Amygdala (tissue), 56 donors: ENCODE measurements at regions not wholly inside any gene's neighbourhood (a gene's known extent, or its start where the extent isn't known, plus 50 kb on each side); places are given as distances from the start of the nearest gene placed in this dataset.
"Not testable (repeated sequence)": the region's sequence is repeated elsewhere in the genome, so short reads cannot be mapped to it uniquely, and the experiment has no call there.

ENCODE experiments used
- DNase-seq, 56 donors: peaks; one replicate each; lab custom pipeline; 2025; lab: John Stamatoyannopoulos, UW

DNA sequence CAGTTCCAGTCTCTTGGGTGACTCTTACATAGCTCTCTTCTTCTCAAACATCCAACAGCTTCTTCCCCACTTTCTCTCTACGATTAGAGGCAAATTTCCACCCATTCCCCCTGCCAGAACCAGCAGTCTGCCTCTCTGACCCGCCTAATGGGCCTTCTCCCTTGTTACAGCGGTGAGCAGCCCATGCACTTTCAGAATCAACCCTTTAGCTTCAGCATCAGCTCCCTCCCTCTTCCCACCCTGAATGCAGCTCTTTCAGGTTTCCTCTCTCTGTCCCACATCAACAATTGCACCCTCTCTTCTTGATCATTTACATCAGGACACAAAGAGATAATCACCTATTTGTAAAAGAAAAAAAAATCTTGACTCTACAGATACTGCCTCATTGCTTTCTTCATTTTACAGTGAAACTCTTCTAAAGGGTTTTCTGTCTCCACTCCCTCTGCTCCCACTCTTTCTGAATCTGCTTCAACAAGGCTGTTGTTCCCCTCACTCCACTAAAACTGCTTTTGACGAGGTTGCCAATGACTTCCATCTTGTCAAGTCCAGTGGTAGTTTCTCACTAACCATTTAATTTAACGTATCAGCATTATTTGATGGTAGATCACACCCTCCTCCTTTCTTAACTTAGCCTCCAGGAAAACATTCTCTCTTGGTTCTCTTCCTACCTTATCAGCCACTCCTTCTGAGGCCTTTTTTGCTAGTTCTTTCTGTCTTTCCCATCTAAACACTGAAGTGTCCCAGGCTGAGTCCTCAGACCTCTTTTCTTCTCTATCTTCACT lies 106.6 kb downstream of the NPY start:
- DNase-seq, result no peak

DNA sequence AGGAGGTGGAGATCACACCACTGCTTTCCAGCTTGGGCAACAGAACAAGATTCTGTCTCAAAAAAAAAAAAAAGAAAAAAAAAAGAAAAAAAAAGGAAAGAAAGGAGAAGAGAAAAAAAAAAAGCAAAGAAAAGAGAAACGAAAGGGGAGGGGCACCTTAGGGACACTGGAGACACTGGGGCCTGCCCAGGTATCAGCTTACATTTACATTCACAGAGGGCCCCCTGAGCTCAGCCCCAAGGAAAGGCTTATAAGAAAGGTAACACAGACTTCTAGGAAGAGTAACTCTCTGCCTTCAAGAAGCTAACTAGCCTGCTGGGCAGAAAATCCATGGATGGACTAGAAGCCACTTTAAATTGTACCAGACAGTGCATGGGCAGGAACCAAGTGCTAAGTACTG lies 108.8 kb downstream of the NPY start:
- DNase-seq, result no peak

DNA sequence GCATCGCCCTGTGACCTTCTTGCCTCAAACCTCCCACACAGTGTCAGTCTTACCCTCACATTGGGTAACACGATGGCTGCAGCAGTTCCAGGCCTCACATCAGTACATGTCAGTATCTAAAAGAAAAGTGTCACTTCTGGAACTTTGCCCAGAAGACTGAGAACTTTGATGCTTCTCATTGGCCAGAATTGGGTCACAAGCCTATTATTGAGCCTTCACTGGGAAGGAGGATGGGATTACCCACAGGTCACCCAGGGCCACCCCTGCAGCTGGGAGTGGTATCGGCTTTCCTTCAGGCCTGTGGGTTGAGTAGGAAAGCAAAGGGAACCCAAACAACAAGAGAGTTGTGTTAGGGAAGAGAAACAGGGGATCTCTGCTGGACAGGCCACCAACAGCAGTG lies 111.5 kb downstream of the NPY start:
- no peak for DNase-seq

DNA sequence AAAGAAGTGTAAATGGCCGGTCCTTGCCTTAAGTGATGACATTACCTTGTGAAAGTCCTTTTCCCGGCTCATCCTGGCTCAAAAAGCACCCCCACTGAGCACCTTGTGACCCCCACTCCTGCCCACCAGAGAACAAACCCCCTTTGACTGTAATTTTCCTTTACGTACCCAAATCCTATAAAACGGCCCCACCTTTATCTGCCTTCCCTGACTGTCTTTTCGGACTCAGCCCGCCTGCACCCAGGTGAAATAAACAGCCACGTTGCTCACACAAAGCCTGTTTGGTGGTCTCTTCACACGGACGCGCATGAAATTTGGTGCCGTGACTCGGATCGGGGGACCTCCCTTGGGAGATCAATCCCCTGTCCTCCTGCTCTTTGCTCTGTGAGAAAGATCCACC lies 112.4 kb downstream of the NPY start:
- not testable (repeated sequence) for DNase-seq

DNA sequence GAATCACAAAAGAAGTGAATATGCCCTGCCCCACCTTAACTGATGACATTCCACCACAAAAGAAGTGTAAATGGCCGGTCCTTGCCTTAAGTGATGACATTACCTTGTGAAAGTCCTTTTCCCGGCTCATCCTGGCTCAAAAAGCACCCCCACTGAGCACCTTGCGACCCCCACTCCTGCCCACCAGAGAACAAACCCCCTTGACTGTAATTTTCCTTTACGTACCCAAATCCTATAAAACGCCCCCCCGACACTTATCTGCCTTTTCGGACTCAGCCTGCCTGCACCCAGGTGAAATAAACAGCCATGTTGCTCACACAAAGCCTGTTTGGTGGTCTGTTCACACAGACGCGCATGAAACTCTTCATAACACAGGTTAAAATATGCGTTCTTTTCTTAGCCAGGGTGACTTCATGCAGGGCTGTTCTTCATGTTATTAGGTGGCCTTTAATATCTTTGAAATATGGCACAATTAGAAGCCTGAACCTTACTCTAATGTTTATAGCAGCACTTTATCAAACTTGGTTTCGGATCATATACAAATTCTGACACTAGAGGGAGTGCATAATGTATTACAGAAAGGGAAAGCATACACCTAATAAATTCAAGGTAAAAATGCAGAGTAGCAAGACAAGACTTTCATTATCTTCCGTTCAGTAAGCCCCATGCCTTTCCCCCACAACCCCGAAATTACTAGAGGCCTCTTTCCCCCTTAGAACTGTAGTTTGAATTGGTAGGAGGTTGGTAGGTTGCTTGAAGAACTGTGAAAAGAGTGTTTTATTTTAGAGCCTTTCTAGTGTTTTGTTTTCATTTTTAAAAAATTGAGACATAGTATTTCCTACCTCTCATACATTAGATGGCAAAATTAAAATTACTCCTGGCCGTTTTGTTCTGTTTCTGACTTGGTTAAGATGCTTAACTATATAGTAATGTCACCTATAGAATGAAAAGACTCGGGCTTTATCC lies 117.9 kb downstream of the NPY start:
- DNase-seq, result no peak

DNA sequence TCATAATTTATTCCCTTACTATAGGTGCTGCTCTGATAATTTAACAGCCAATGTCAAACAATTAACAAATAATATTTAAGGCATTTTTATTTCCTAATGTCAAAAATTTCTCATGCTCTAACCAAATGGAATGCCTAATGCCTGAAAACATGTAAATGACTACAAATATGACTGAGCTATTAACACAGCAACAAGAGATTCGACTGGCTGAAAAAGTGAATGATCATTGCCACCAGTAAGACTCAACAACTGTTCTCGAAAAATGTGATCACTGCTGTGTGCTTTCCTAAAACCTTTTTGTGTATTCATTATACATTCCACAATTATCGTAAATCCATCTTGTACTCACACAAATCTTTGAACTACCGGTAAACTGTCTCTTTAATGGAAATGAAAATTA lies 118.7 kb downstream of the NPY start:
- no peak for DNase-seq

DNA sequence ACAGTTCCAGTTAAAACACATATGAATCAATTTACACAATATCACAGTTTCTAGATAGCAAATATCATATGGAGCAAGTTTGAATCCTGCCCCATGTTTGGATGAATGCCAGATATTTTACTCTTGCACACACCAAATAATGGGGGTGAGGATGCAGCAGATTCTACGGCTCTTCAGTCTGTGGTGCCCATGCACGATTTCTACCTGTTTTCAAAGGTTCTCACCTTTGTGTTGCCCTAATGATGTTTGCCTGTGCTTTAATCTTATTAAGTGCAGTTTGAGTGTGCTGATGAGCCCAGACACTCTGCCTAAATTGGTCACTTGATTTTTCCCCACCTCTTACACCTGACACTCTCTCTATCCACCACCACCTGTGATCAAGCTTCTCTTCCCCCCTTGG lies 119.6 kb downstream of the NPY start:
- no peak for DNase-seq

- DNase-seq, result no peak
These were observed 120.3 kb downstream of the NPY start for GRCh38 chr7:24404315-24404714.

DNA sequence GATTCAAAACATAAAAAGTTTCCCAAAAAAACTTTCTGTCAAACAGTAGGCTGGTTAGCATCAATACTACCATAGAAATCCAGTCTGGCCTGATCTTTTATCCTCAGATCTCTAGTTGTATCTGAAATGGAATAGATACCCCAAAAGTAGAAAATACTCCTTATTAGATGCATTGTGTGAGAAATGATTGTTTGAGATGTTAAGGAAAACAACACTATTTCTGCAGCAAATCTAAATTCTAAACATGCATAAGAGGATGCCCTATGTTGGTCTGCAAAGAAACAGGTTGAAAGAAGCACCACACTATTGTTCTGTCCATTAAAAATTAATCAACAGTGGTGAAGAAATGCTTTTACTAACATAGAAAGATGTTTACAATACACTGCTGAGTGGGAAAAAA lies 121.0 kb downstream of the NPY start:
- DNase-seq, result no peak

- DNase-seq, result no peak
These were observed 122.2 kb downstream of the NPY start for GRCh38 chr7:24406053-24406788.

DNA sequence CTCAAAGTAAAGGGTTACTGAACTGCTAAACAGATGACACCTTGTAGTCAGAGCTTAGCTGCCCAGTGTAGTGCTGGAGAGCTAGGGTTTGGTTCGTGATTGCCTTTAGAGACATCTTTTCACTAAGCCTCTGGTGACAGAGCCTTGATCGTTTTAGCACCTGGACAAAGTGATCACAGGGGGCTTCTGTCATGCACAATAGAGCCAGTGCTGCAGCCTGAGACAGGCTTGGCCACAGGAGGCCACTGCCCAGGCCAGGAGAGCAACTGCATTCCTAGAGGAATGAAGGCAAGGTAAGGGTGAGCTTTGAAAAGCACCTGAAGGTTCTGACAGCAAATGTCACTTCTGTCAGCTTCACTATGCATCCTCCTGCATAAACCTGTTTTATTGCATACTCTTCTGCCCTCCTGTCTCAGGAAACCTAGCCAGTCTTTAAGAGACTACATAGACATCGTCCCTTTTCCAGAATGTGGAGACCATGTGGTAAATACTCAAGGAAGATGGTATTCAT lies 122.9 kb downstream of the NPY start:
- DNase-seq, result no peak

- no peak for DNase-seq
These were observed 124.0 kb downstream of the NPY start for GRCh38 chr7:24407965-24408364.

- DNase-seq, result no peak
These were observed 124.9 kb downstream of the NPY start for GRCh38 chr7:24408798-24409430.

GRCh38 chr7:24409431-24410024 lies 125.5 kb downstream of the NPY start:
- no peak for DNase-seq

DNA sequence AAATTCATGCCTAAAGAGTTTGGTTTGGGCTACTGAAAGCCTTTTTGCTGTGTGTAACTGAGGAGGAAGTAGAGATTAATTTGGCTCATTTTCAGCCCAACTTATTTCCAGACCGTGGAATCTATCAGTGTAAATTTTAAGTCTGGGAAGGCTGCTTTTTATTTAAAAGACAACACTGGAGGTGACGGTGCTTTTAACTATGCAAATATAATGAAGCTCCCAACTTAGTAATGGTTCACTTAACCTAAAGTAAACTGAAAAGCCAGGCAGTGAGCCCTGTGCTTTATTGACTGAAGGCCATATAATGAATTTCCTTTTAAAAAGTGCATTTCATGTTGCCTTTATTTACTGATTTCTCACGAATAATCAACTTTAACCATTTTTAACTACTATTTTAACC lies 127.2 kb downstream of the NPY start:
- DNase-seq, result no peak

- DNase-seq, result no peak
These were observed 133.6 kb downstream of the NPY start for GRCh38 chr7:24417526-24418120.

DNA sequence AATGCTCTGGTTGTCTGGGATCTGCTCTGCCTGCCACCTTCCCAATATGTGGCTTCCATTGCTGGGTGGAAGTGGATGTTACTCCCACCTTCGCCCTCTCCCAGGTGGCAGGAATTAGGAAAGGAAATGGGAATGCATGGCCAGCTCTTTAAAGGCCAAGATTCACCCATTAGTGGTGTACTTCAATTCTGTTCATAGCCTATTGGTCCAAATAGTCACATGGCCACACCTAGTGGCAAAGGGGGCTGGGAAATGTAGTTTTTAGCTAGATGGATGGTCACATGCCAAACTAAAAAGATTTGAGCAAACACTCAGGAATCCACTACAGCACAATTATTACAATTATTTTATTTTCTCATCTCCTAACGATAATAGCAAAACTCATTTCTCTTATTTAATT lies 135.1 kb downstream of the NPY start:
- DNase-seq, result no peak

GRCh38 chr7:24419511-24419910 lies 135.5 kb downstream of the NPY start:
- DNase-seq, result no peak

DNA sequence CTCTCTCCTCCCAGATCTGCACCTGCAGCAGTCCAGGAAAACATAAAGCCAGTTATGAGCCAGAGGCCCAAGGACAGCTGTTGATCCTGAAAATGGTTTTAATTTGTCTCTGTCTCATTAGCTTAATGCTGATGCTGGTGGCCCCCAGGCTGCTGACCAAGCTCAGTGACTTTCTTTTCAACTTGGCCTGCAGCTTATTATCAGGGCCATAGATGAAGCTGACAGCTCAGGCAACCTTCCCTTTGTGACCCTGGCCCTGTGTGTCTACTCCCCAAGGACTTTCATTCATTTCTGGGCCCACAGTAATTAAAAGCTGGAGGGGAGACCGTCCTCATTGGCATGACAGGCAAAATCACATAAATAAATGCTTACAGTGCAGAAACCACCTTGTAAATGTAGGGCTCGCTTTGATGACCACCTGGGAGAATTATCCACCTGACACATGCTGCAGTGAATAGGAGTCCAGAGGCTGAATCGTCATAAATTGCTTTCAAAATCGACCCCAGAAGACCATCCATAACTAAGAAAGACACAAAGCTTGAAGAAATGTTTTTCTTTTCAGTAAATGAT lies 138.5 kb downstream of the NPY start:
- no peak for DNase-seq
